ENCODE measurements at regions not wholly inside any gene's neighbourhood (a gene's known extent, or its start where the extent isn't known, plus 50 kb on each side); places are given as distances from the start of the nearest gene placed in this dataset.

DNA sequence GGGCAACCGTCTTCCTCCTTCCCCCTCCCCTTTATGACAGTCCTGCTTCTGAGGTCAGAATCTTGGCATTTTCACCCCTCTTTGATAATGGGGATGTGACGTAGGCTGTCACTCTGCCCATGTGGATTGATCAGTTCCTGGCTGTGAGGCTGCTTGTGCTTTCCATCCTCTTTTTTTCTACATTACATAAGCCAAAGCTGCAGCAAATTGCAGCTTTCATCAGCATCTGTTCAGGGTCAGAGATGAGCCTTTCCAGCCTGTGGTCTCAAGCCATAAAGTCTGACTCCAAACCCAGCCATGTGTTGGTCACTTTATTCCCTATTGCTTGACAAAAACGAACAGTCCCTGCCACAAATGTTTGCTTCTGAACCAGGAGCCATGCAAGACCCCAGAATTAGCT is 535.1 kb downstream of the CDH11 start:
- H3K36me3 Mint-ChIP-seq: no peaks in the 10 kb centered on the region
- no peak overlapping the region for H3K4me3 Mint-ChIP-seq

DNA sequence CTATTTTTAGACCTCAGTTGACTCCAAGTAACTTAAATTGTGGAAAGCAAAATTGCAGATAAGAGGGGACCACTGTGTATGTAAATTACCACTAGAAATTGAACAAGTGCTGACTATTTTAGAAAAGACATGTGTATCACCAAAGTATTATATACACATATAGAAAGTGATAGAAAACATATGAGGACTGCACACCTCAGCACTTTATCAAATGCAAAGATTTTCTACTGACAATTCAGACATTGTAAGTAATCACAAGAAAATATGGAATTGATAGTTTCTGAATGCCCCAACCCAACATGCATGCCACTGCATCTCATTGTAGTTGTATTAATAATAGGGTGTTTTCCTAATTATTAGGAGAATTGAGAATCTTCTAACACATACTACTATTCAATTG is 536.5 kb downstream of the CDH11 start:
- no peak overlapping the region for H3K27ac ChIP-seq (ENCODE audit: low read depth, low read length)
- H3K36me3 Mint-ChIP-seq: no peaks in the 10 kb centered on the region
- no peak overlapping the region for H3K27ac Mint-ChIP-seq
- ChIA-PET CTCF (no interaction called here), POLR2A (no interaction called here)
- H3K4me1 Mint-ChIP-seq: no peaks in the 10 kb centered on the region
- peaks cover 4 to 52% (median 8%) of the 10 kb centered on the region in 5 donors for H3K9me3 Mint-ChIP-seq
- H3K4me3 Mint-ChIP-seq: no peak overlapping the region
- no peaks in the 10 kb centered on the region for H3K4me1 ChIP-seq (ENCODE audit: insufficient read depth, low read length)
- H3K36me3 ChIP-seq (ENCODE audit: insufficient read depth, low read length): no peaks in the 10 kb centered on the region
- H3K27me3 Mint-ChIP-seq: no peaks in the 10 kb centered on the region
- no peak overlapping the region for H3K4me3 ChIP-seq (ENCODE audit: low read length)
- no peak for DNase-seq
- no peaks in the 10 kb centered on the region for H3K27me3 ChIP-seq (ENCODE audit: insufficient read depth, low read length, poor library complexity, severe bottlenecking)
- H3K9me3 ChIP-seq (ENCODE audit: low read length): no peaks in the 10 kb centered on the region

More for the DNA sequence above, 535.1 kb downstream of the CDH11 start:
- H3K36me3 ChIP-seq (ENCODE audit: insufficient read depth, low read length): no peaks in the 10 kb centered on the region
- no peaks in the 10 kb centered on the region for H3K4me1 Mint-ChIP-seq
- H3K27me3 ChIP-seq (ENCODE audit: insufficient read depth, low read length, poor library complexity, severe bottlenecking): no peaks in the 10 kb centered on the region
- ChIA-PET POLR2A (no interaction called here), CTCF (no interaction called here)
- H3K27ac Mint-ChIP-seq: no peak overlapping the region
- no peak overlapping the region for H3K4me3 ChIP-seq (ENCODE audit: low read length)
- no peaks in the 10 kb centered on the region for H3K4me1 ChIP-seq (ENCODE audit: insufficient read depth, low read length)
- H3K9me3 Mint-ChIP-seq: peaks cover 0 to 42% (median 8%) of the 10 kb centered on the region in 5 donors
- no peak overlapping the region for H3K27ac ChIP-seq (ENCODE audit: low read depth, low read length)
- no peak for DNase-seq
- H3K27me3 Mint-ChIP-seq: no peaks in the 10 kb centered on the region
- H3K9me3 ChIP-seq (ENCODE audit: low read length): no peaks in the 10 kb centered on the region

DNA sequence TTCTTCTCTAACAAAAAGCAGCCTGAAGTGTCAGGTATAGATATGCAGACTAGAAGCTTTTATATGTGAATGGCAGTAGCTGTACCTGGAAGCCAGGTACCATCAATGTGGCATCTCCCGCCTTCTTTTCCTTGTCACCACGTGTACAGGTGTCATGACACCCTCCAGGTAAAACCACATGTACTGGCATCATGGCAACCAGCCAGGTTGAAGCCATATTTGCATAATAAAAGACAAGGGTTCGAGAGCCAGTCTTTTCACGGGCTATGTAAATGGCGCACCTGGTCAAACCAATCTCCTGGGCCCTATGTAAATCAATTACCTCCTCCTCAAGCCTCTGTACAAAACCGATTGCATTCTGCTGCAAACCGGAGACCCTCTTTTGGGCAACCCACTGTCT is 541.3 kb downstream of the CDH11 start:
- Histone ChIP-seq H3K27ac (ENCODE audit: low read depth, low read length) (no peak overlapping the region), H3K9me3 (ENCODE audit: low read length) (no peaks in the 10 kb centered on the region), H3K4me3 (ENCODE audit: low read length) (no peak overlapping the region), H3K27me3 (ENCODE audit: insufficient read depth, low read length, poor library complexity, severe bottlenecking) (no peaks in the 10 kb centered on the region), H3K4me1 (ENCODE audit: insufficient read depth, low read length) (no peaks in the 10 kb centered on the region), H3K36me3 (ENCODE audit: insufficient read depth, low read length) (no peaks in the 10 kb centered on the region)
- no peak for DNase-seq
- Mint-ChIP-seq H3K4me1 (no peaks in the 10 kb centered on the region), H3K4me3 (no peak overlapping the region), H3K27me3 (no peaks in the 10 kb centered on the region), H3K27ac (no peak overlapping the region), H3K9me3 (peaks cover 4 to 37% (median 14%) of the 10 kb centered on the region in 5 donors), H3K36me3 (no peaks in the 10 kb centered on the region)
- ChIA-PET CTCF (no interaction called here), POLR2A (no interaction called here)

DNA sequence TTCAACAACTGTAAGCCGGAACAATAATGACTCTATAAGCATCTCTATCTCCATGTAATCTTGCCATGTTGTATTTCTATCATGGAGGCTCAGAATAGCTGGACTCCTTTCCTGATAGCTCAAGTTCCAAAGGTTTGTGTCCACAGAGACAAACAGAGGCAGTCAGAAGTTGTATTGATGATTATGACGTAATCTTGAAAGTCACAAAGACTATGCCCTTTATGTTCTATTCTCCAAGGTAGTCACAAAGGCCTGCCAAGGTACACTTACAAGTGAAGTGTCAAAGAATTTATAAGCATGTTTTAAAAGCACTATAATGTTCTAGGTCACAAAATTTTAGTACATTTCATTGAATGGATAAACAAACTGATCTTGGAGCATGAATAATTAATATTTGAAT is 542.2 kb downstream of the CDH11 start:
- Mint-ChIP-seq H3K4me1 (no peaks in the 10 kb centered on the region), H3K27me3 (no peaks in the 10 kb centered on the region), H3K36me3 (no peaks in the 10 kb centered on the region), H3K4me3 (no peak overlapping the region), H3K9me3 (peaks cover 4 to 36% (median 14%) of the 10 kb centered on the region in 5 donors), H3K27ac (no peak overlapping the region)
- Histone ChIP-seq H3K27me3 (ENCODE audit: insufficient read depth, low read length, poor library complexity, severe bottlenecking) (no peaks in the 10 kb centered on the region), H3K27ac (ENCODE audit: low read depth, low read length) (no peak overlapping the region), H3K4me1 (ENCODE audit: insufficient read depth, low read length) (no peaks in the 10 kb centered on the region), H3K9me3 (ENCODE audit: low read length) (no peaks in the 10 kb centered on the region), H3K4me3 (ENCODE audit: low read length) (no peak overlapping the region), H3K36me3 (ENCODE audit: insufficient read depth, low read length) (no peaks in the 10 kb centered on the region)
- ChIA-PET CTCF (no interaction called here), POLR2A (no interaction called here)
- no peak for DNase-seq

DNA sequence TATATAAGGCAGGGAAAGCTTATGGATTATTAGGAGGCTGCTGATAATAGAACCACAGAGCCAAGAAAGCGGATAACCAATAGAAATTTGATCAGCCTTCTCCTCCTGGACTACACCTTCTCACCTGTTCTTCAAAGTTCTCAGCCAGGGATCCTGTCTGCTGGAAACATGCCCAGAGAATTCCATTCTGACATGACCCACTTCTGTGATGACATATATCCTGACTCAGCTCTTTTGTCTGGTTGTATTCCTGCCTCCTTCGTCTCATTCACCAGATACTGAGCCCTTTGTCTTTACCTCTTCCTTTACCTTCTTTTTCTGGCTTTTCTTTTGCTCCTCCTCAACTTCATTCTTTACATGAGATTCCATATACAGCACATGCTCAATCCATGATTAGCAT is 576.1 kb downstream of the CDH11 start:
- H3K4me3 ChIP-seq (ENCODE audit: low read length): no peak overlapping the region
- POLR2A ChIA-PET: no interaction called here
- no peak for DNase-seq

DNA sequence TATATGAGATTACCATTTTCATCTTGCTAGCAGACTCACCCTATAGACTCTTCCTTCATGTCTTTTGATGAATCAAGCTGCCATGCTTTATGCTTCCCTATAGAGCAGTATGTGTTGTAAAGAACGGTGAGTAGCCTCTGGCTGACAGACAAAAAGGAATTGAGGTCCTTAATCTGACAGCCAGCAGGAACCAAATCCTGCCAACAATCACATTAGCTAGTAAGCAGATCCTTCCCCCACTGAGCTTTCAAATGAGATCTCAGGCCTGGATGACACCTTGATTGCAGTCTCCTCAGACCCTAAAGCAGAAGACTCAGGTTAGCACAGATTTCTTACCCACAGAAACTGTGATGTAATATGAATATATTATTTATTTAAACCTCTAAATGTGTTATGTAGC is 577.0 kb downstream of the CDH11 start:
- DNase-seq: no peak
- Histone ChIP-seq H3K36me3 (ENCODE audit: insufficient read depth, low read length) (no peaks in the 10 kb centered on the region), H3K9me3 (ENCODE audit: low read length) (no peaks in the 10 kb centered on the region), H3K27ac (ENCODE audit: low read depth, low read length) (no peak overlapping the region), H3K4me3 (ENCODE audit: low read length) (no peak overlapping the region), H3K27me3 (ENCODE audit: insufficient read depth, low read length, poor library complexity, severe bottlenecking) (no peaks in the 10 kb centered on the region), H3K4me1 (ENCODE audit: insufficient read depth, low read length) (no peaks in the 10 kb centered on the region)
- H3K27me3 Mint-ChIP-seq: no peaks in the 10 kb centered on the region
- POLR2A ChIA-PET: no interaction called here
- no peak overlapping the region for H3K4me3 Mint-ChIP-seq
- CTCF ChIA-PET: no interaction called here
- H3K9me3 Mint-ChIP-seq: peaks cover 9 to 32% (median 13%) of the 10 kb centered on the region in 5 donors
- H3K4me1 Mint-ChIP-seq: no peaks in the 10 kb centered on the region
- H3K36me3 Mint-ChIP-seq: no peaks in the 10 kb centered on the region
- no peak overlapping the region for H3K27ac Mint-ChIP-seq

More for the DNA sequence above, 576.1 kb downstream of the CDH11 start:
- Mint-ChIP-seq H3K9me3 (peaks cover 10 to 30% (median 13%) of the 10 kb centered on the region in 5 donors), H3K27ac (no peak overlapping the region), H3K27me3 (no peaks in the 10 kb centered on the region), H3K4me3 (no peak overlapping the region), H3K36me3 (no peaks in the 10 kb centered on the region), H3K4me1 (no peaks in the 10 kb centered on the region)
- Histone ChIP-seq H3K27ac (ENCODE audit: low read depth, low read length) (no peak overlapping the region), H3K27me3 (ENCODE audit: insufficient read depth, low read length, poor library complexity, severe bottlenecking) (no peaks in the 10 kb centered on the region), H3K36me3 (ENCODE audit: insufficient read depth, low read length) (no peaks in the 10 kb centered on the region), H3K9me3 (ENCODE audit: low read length) (no peaks in the 10 kb centered on the region), H3K4me1 (ENCODE audit: insufficient read depth, low read length) (no peaks in the 10 kb centered on the region)
- CTCF ChIA-PET: no interaction called here

DNA sequence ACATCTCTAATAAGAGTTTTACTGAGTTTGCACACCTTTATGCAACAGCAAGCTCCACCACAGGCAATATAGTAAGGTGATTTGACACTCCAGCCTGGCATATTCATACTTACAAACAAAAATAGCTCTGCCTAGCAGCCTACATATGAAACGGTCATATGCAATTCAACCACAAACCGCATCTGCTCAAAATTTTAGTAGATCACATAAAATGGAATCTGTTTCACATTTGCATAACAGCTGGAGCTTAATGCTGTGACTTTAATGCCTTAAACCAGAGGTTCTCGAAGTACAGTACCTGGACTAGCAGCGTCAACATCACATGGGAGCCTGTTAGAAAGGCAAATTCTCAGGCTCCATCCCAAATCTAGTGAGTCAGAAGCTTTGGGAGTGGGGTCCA is 578.4 kb downstream of the CDH11 start:
- Histone ChIP-seq H3K4me1 (ENCODE audit: insufficient read depth, low read length) (no peaks in the 10 kb centered on the region), H3K27me3 (ENCODE audit: insufficient read depth, low read length, poor library complexity, severe bottlenecking) (no peaks in the 10 kb centered on the region), H3K9me3 (ENCODE audit: low read length) (no peaks in the 10 kb centered on the region), H3K27ac (ENCODE audit: low read depth, low read length) (no peak overlapping the region), H3K4me3 (ENCODE audit: low read length) (no peak overlapping the region), H3K36me3 (ENCODE audit: insufficient read depth, low read length) (no peaks in the 10 kb centered on the region)
- H3K4me1 Mint-ChIP-seq: no peaks in the 10 kb centered on the region
- no peak overlapping the region for H3K4me3 Mint-ChIP-seq
- CTCF ChIA-PET: no interaction called here
- POLR2A ChIA-PET: no interaction called here
- peaks cover 8 to 29% (median 11%) of the 10 kb centered on the region in 5 donors for H3K9me3 Mint-ChIP-seq
- H3K36me3 Mint-ChIP-seq: no peaks in the 10 kb centered on the region
- H3K27me3 Mint-ChIP-seq: no peaks in the 10 kb centered on the region
- H3K27ac Mint-ChIP-seq: no peak overlapping the region
- DNase-seq: no peak

DNA sequence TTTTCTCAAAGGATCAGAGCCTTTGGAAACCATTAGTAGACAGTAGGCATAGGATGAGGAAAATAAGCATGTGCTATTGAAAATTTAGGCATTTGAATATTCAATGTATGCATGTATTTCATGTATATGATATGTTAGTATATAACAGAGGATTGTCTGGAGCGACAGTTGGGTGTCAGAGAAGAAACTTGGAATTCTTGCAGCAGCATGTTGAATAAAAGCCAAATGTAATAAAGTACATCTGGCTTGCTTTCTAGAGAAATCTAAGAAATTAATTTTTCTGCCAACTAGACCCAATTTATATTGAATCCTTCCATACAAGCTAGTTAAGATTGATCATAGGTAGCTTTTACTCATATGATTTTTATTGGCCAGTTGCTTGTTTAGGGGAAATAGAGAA is 578.8 kb downstream of the CDH11 start:
- Mint-ChIP-seq H3K4me3 (no peak overlapping the region), H3K4me1 (no peaks in the 10 kb centered on the region), H3K27ac (no peak overlapping the region), H3K36me3 (no peaks in the 10 kb centered on the region), H3K27me3 (no peaks in the 10 kb centered on the region), H3K9me3 (peaks cover 8 to 29% (median 11%) of the 10 kb centered on the region in 5 donors)
- DNase-seq: no peak
- no peak overlapping the region for H3K27ac ChIP-seq (ENCODE audit: low read depth, low read length)
- H3K9me3 ChIP-seq (ENCODE audit: low read length): no peaks in the 10 kb centered on the region
- no peak overlapping the region for H3K4me3 ChIP-seq (ENCODE audit: low read length)
- CTCF ChIA-PET: no interaction called here
- POLR2A ChIA-PET: no interaction called here
- H3K27me3 ChIP-seq (ENCODE audit: insufficient read depth, low read length, poor library complexity, severe bottlenecking): no peaks in the 10 kb centered on the region
- H3K4me1 ChIP-seq (ENCODE audit: insufficient read depth, low read length): no peaks in the 10 kb centered on the region
- no peaks in the 10 kb centered on the region for H3K36me3 ChIP-seq (ENCODE audit: insufficient read depth, low read length)

DNA sequence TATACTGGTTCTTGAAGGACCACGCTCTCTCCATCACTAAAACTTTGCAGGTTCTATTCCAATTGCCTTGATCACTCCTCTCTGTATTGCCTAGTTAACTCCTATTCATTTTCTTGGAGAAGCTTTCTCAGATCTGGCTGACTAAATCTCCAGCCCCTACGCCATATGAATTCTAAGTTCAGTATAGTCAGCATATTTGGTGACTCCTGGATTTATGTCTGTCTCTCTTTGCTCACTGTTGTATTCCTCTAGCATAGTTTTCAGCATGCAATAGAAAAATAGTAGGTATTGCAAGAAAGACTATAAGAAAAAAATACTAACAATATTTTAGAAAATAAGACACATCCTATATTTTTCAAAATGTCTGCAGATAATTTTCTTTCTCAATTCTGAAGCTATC is 579.7 kb downstream of the CDH11 start:
- peaks cover 7 to 34% (median 14%) of the 10 kb centered on the region in 5 donors for H3K9me3 Mint-ChIP-seq
- no peaks in the 10 kb centered on the region for H3K36me3 Mint-ChIP-seq
- POLR2A ChIA-PET: no interaction called here
- no peak overlapping the region for H3K4me3 Mint-ChIP-seq
- Histone ChIP-seq H3K4me3 (ENCODE audit: low read length) (no peak overlapping the region), H3K27me3 (ENCODE audit: insufficient read depth, low read length, poor library complexity, severe bottlenecking) (no peaks in the 10 kb centered on the region), H3K36me3 (ENCODE audit: insufficient read depth, low read length) (no peaks in the 10 kb centered on the region), H3K9me3 (ENCODE audit: low read length) (no peaks in the 10 kb centered on the region), H3K4me1 (ENCODE audit: insufficient read depth, low read length) (no peaks in the 10 kb centered on the region), H3K27ac (ENCODE audit: low read depth, low read length) (no peak overlapping the region)
- no peak for DNase-seq
- no peak overlapping the region for H3K27ac Mint-ChIP-seq
- CTCF ChIA-PET: no interaction called here
- no peaks in the 10 kb centered on the region for H3K27me3 Mint-ChIP-seq
- no peaks in the 10 kb centered on the region for H3K4me1 Mint-ChIP-seq

Data from CD8-positive, alpha-beta memory T cell (primary cell).